HepG2 (cell line): ENCODE measurements at regions not wholly inside any gene's neighbourhood (a gene's known extent, or its start where the extent isn't known, plus 50 kb on each side); places are given as distances from the start of the nearest gene placed in this dataset.

ENCODE experiments used
- ATAC-seq: fragments of 200-7000 bp; cut with Tn5 transposase; 3 replicates; pipeline ENCODE4 v1.9.1; 2020; ENCODE audit warnings: mild to moderate bottlenecking, moderate library complexity
- BruUV-seq: library from RNA; stranded (reverse); fragments of 400-500 nt; replicated peaks from 2 replicates; lab custom pipeline; 2021; lab: Mats Ljungman, UMichigan
- CTCF ChIA-PET: fragments of 300-600 bp; formaldehyde crosslinking; extraction: SDS; loops from one replicate; lab custom pipeline; 2021; ENCODE audit warnings: low total read pairs, inconsistent platforms, low intra/inter-chr PET ratio; lab: Yijun Ruan, JAX
- POLR2A ChIA-PET: fragments of 350-600 bp; sonication (Branson Sonifier 250); formaldehyde crosslinking; loops from one replicate; lab custom pipeline; 2020; ENCODE audit warnings: antibody characterized with exemption, inconsistent platforms; lab: Yijun Ruan, JAX
- DNase-seq: peaks from one replicate; pipeline ENCODE4 v3.0.0-alpha.2; 2015; ENCODE audit warnings: low spot score
- FAIRE-seq: peaks from 3 replicates; lab custom pipeline; 2011; peaks lifted over from hg19 to GRCh38; lab: Jason Lieb, UNC
- H2AFZ ChIP-seq: one replicate; pipeline ENCODE4 v1.6.1; 2011; ENCODE audit warnings: low read length, inconsistent platforms
- H3K27ac ChIP-seq: fragments of 300-600 bp; 3 replicates; pipeline ENCODE4 v1.8.0; 2011; ENCODE audit warnings: mixed run types, mild to moderate bottlenecking, mixed read lengths, low read length, inconsistent platforms; ENCODE audit not compliant: insufficient read depth; ENCODE audit errors: extremely low read length
- H3K27me3 ChIP-seq, 2 experiments: fragments of 200-600 bp in 1 of 2; 2 replicates in 1 of 2; 3 replicates in 1 of 2; pipeline versions ENCODE4 v1.6.0 to v1.8.0; 2011; ENCODE audit warnings: low read length in 2 of 2, mild to moderate bottlenecking in 2 of 2, moderate library complexity in 2 of 2, inconsistent platforms in 1 of 2; ENCODE audit not compliant: insufficient read depth in 2 of 2, control insufficient read depth in 1 of 2
- H3K36me3 ChIP-seq, 2 experiments: fragments of 200-600 bp in 1 of 2; replicated peaks in 1 of 2; 2 replicates in 1 of 2; 3 replicates in 1 of 2; pipeline versions ENCODE4 v1.5.1 to v1.8.0; 2011; ENCODE audit warnings: low read length in 2 of 2, inconsistent platforms in 1 of 2; ENCODE audit not compliant: insufficient read depth in 2 of 2, control insufficient read depth in 1 of 2
- H3K4me1 ChIP-seq: 2 replicates; pipeline ENCODE4 v1.5.1; 2012; ENCODE audit warnings: low read length, inconsistent platforms; ENCODE audit not compliant: insufficient read depth
- H3K4me2 ChIP-seq: 2 replicates; pipeline ENCODE4 v1.6.0; 2011; ENCODE audit warnings: low read depth, low read length, inconsistent platforms
- H3K4me3 ChIP-seq, 3 experiments: fragments of 200-600 bp in 1 of 3; sonication (generic), shearing (Covaris generic) in 1 of 3; replicated peaks in 1 of 3; 2 replicates each; pipeline ENCODE4 v1.5.1; 2011 to 2016; ENCODE audit warnings: low read length in 3 of 3, inconsistent platforms in 2 of 3, low read depth in 2 of 3, mild to moderate bottlenecking in 2 of 3, control low read depth in 1 of 3, mixed read lengths in 1 of 3; ENCODE audit not compliant: insufficient read depth in 1 of 3
- H3K79me2 ChIP-seq: one replicate; pipeline ENCODE4 v1.6.1; 2011; ENCODE audit warnings: low read length, inconsistent platforms; ENCODE audit not compliant: insufficient read depth
- H3K9ac ChIP-seq: 2 replicates; pipeline ENCODE4 v1.6.0; 2011; ENCODE audit warnings: mild to moderate bottlenecking, low read depth, low read length, inconsistent platforms; ENCODE audit not compliant: insufficient read depth
- H3K9me3 ChIP-seq: 2 replicates; pipeline ENCODE4 v1.5.1; 2012; ENCODE audit warnings: mild to moderate bottlenecking, low read length
- H4K20me1 ChIP-seq: 2 replicates; pipeline ENCODE4 v1.6.0; 2011; ENCODE audit warnings: inconsistent platforms, mild to moderate bottlenecking, low read length, moderate library complexity; ENCODE audit not compliant: insufficient read depth
- DR1 ChIP-seq: sonication (generic); formaldehyde crosslinking; IDR thresholded peaks from 2 replicates; pipeline ENCODE4 v1.8.0; 2021; ENCODE audit warnings: mild to moderate bottlenecking, missing genetic modification reagents, inconsistent platforms
- EEA1 ChIP-seq: sonication (generic); formaldehyde crosslinking; IDR thresholded peaks from 2 replicates; pipeline ENCODE4 v1.5.1; 2020; ENCODE audit warnings: mild to moderate bottlenecking, missing genetic modification reagents, borderline replicate concordance
- SETDB1 ChIP-seq: sonication (generic); formaldehyde crosslinking; IDR thresholded peaks from 2 replicates; pipeline ENCODE4 v1.5.1; 2020; ENCODE audit warnings: missing genetic modification reagents, mild to moderate bottlenecking, borderline replicate concordance
- SMARCE1 ChIP-seq: fragments of 450-650 bp; IDR thresholded peaks from 2 replicates; pipeline ENCODE4 v1.6.1; 2017; ENCODE audit warnings: borderline replicate concordance
- TEF ChIP-seq: sonication (generic); formaldehyde crosslinking; IDR thresholded peaks from 2 replicates; pipeline ENCODE4 v1.5.0; 2020; ENCODE audit warnings: missing genetic modification reagents
- YY1 ChIP-seq: IDR thresholded peaks from 2 replicates; pipeline ENCODE4 v1.6.1; 2011; ENCODE audit warnings: low read length, low read depth, moderate library complexity, mild to moderate bottlenecking; ENCODE audit not compliant: insufficient read depth, insufficient replicate concordance
- ZNF567 ChIP-seq: sonication (generic); formaldehyde crosslinking; IDR thresholded peaks from 2 replicates; pipeline ENCODE4 v1.8.1; 2023; ENCODE audit warnings: mild to moderate bottlenecking, missing genetic modification reagents, borderline replicate concordance
- ZNF570 ChIP-seq: sonication (generic); formaldehyde crosslinking; IDR thresholded peaks from 2 replicates; pipeline ENCODE4 v1.4.0; 2020; ENCODE audit warnings: mild to moderate bottlenecking, missing genetic modification reagents, borderline replicate concordance
- ZNF841 ChIP-seq: sonication (generic); formaldehyde crosslinking; IDR thresholded peaks from 2 replicates; pipeline ENCODE4 v1.8.1; 2023; ENCODE audit warnings: missing genetic modification reagents, borderline replicate concordance
- WGBS: methylation state at CpG from one replicate; pipeline ENCODE4 v1.1.6; 2017; ENCODE audit warnings: low lambda C conversion rate; 5-methylcytosine and 5-hydroxymethylcytosine counted together
- in situ Hi-C: cut with HindIII; loops from 2 replicates; pipeline ENCODE4 v1.10.0; 2017; ENCODE audit warnings: low pct_unique_long_range_greater_than_20kb; ENCODE audit not compliant: extremely low pct_ligation_motif_present
- intact Hi-C: fragments of 100-400 bp; cut with micrococcal nuclease; formaldehyde crosslinking; loops from one replicate; pipeline ENCODE4 v1.10.0; 2022; ENCODE audit not compliant: unreplicated experiment
- TF ChIP-seq, protein P1 (sequence below): sonication (generic); formaldehyde crosslinking; IDR thresholded peaks from 2 replicates; pipeline ENCODE4 v1.8.0; 2023; ENCODE audit warnings: mild to moderate bottlenecking, missing genetic modification reagents

- H3K4me2 ChIP-seq, result no peak overlapping the region
- no peaks in the 10 kb centered on the region for H4K20me1 ChIP-seq
- DNase-seq (no peak), ATAC-seq (no peak), FAIRE-seq (no peak)
- no peaks in the 10 kb centered on the region for H3K9me3 ChIP-seq
- H2AFZ ChIP-seq, result no peak overlapping the region
- 17% methylated on average over 4 of the region's 4 CpGs for WGBS
- H3K36me3 ChIP-seq, result no peaks in the 10 kb centered on the region
- H3K79me2 ChIP-seq, result no peaks in the 10 kb centered on the region
- no peaks in the 10 kb centered on the region for H3K4me1 ChIP-seq
- H3K27ac ChIP-seq, result no peak overlapping the region
- intact Hi-C loops, result no loop called here
- H3K4me3 ChIP-seq, result no peak overlapping the region
- no peak overlapping the region for H3K9ac ChIP-seq
- in situ Hi-C loops, result no loop called here
- POLR2A ChIA-PET, result no interaction called here
- no TSS peak for BruUV-seq
- TF ChIP-seq ZNF841 (no peak), ZNF570 (CRISPR knock-in tag) (no peak), TEF (CRISPR knock-in tag) (no peak), ZNF567 (CRISPR knock-in tag) (no peak), SETDB1 (CRISPR knock-in tag) (no peak), YY1 (no peak), SMARCE1 (no peak), DR1 (no peak), EEA1 (CRISPR knock-in tag) (no peak)
- TF ChIP-seq, protein P1, sequence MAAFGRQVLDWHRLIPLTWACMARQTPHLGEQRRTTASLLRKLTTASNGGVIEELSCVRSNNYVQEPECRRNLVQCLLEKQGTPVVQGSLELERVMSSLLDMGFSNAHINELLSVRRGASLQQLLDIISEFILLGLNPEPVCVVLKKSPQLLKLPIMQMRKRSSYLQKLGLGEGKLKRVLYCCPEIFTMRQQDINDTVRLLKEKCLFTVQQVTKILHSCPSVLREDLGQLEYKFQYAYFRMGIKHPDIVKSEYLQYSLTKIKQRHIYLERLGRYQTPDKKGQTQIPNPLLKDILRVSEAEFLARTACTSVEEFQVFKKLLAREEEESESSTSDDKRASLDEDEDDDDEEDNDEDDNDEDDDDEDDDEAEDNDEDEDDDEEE, result no peak
- H3K27me3 ChIP-seq, result no peaks in the 10 kb centered on the region
- CTCF ChIA-PET, result no interaction called here
Measured at GRCh38 chr4:32128549-32128948, 1408.4 kb downstream of the PCDH7 start.
